ENCODE measurements at regions not wholly inside any gene's neighbourhood (a gene's known extent, or its start where the extent isn't known, plus 50 kb on each side); places are given as distances from the start of the nearest gene placed in this dataset.

- no peak for TF ChIP-seq HDAC2 (IDR thresholded peaks at IDR 0.05)
- TF ChIP-seq JUN (IDR thresholded peaks at IDR 0.05) = no peak
- no peak for TF ChIP-seq PHF8 (IDR thresholded peaks at IDR 0.05; ENCODE audit: borderline replicate concordance, low read depth)
- no peak for TF ChIP-seq CTCF (IDR thresholded peaks at IDR 0.05)
- TF ChIP-seq MAX (IDR thresholded peaks at IDR 0.05) = no peak
- TF ChIP-seq POLR2A (IDR thresholded peaks at IDR 0.05; ENCODE audit: low read length) = no peak
- TF ChIP-seq KDM5A (IDR thresholded peaks at IDR 0.05) = no peak
- TF ChIP-seq SMC3 (IDR thresholded peaks at IDR 0.05) = no peak
- no peak for TF ChIP-seq EP300 (IDR thresholded peaks at IDR 0.05)
- no peak for TF ChIP-seq TFCP2L1 (CRISPR knock-in tag; IDR thresholded peaks at IDR 0.05)
- no peak for TF ChIP-seq ESRRA (IDR thresholded peaks at IDR 0.05; ENCODE audit: borderline replicate concordance, low read length)
- TF ChIP-seq BHLHE40 (IDR thresholded peaks at IDR 0.05; ENCODE audit: low read depth, low read length) = no peak
- TF ChIP-seq REST (IDR thresholded peaks at IDR 0.05) = no peak
- TF ChIP-seq NFE2L2 (conservative IDR thresholded peaks at IDR 0.05; ENCODE audit: low read length) = no peak
Observed at GRCh38 chr3:72586694-72587093, 261.6 kb downstream of the SHQ1 start.
